ENCODE measurements at regions not wholly inside any gene's neighbourhood (a gene's known extent, or its start where the extent isn't known, plus 50 kb on each side); places are given as distances from the start of the nearest gene placed in this dataset.
"Not testable (repeated sequence)": the region's sequence is repeated elsewhere in the genome, so short reads cannot be mapped to it uniquely, and the experiment has no call there.

DNA sequence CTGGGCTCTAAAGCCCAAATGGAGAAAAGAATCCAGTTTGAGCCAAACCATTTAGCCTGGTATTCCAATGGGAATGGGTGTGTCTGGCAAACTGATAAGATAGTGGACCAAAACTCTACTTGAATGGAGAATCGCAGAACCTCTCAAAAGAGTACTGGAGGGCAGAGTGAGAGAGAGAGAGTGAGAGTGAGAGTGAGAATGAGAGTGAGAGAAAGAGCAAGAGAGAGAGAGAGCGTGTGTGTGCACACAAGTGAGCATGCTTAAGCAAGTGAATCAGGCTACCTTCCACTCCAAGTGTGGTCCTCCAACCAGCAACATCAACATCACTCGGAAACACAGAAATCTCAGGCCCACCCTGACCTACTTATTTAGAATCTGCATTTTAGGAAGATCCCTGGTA lies 58.8 kb downstream of the UQCRFS1 start:
- TF ChIP-seq CTCF (IDR thresholded peaks at IDR 0.05; ENCODE audit: insufficient read depth, low read depth, low read length, missing control alignments) = no peak
- no peak overlapping the region for H3K4me3 ChIP-seq (ENCODE audit: low read length)
- DNase-seq (ENCODE audit: low read depth) = no peak

DNA sequence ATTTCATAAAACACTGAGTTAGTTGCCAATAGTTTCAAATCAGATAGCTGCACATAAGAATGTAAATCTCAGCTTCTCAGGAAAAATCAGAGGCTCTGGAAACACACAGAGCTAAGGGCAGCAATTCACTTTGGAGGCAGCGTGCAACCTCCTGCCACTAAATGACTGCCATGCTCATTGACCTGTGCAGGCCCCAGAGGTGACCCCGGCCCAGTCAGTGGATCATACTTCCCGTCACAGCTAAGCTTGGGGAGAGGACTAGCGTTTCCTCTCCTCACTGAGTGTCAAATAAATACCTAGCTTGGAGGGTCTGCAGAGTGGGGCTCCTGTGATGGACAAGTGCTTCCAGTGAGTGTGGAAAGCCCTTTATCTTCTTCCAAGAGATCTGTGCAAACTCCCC lies 67.2 kb downstream of the UQCRFS1 start:
- no peak for DNase-seq (ENCODE audit: low read depth)
- no peak overlapping the region for H3K4me3 ChIP-seq (ENCODE audit: low read length)
- TF ChIP-seq CTCF (IDR thresholded peaks at IDR 0.05; ENCODE audit: insufficient read depth, low read depth, low read length, missing control alignments) = no peak

DNA sequence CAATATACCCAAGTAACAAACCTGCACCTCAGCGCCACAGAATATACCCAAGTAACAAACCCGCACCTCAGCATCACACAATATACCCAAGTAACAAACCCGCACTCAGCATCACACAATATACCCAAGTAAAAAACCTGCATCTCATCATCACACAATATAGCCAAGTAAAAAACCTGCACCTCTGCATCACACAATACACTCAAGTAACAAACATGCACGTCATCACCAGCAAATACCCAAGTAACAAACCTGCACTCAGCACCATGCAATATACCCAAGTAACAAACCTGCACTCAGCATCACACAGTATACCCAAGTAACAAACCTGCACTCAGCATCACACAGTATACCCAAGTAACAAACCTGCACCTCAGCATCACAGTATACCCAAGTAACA lies 69.8 kb downstream of the UQCRFS1 start:
- TF ChIP-seq CTCF (IDR thresholded peaks at IDR 0.05; ENCODE audit: insufficient read depth, low read depth, low read length, missing control alignments) = no peak
- DNase-seq (ENCODE audit: low read depth) = no peak
- no peak overlapping the region for H3K4me3 ChIP-seq (ENCODE audit: low read length)

- DNase-seq (ENCODE audit: low read depth) = no peak
- no peak for TF ChIP-seq CTCF (IDR thresholded peaks at IDR 0.05; ENCODE audit: insufficient read depth, low read depth, low read length, missing control alignments)
- no peak overlapping the region for H3K4me3 ChIP-seq (ENCODE audit: low read length)
Measured at GRCh38 chr19:29139227-29139626, 73.7 kb downstream of the UQCRFS1 start.

GRCh38 chr19:29138206-29138605 lies 74.7 kb downstream of the UQCRFS1 start:
- not testable (repeated sequence) for H3K4me3 ChIP-seq (ENCODE audit: low read length); DNase-seq (ENCODE audit: low read depth)

GRCh38 chr19:29131456-29131855 lies 81.5 kb downstream of the UQCRFS1 start:
- no peak overlapping the region for H3K4me3 ChIP-seq (ENCODE audit: low read length)
- no peak for TF ChIP-seq CTCF (IDR thresholded peaks at IDR 0.05; ENCODE audit: insufficient read depth, low read depth, low read length, missing control alignments)
- DNase-seq (ENCODE audit: low read depth) = no peak

DNA sequence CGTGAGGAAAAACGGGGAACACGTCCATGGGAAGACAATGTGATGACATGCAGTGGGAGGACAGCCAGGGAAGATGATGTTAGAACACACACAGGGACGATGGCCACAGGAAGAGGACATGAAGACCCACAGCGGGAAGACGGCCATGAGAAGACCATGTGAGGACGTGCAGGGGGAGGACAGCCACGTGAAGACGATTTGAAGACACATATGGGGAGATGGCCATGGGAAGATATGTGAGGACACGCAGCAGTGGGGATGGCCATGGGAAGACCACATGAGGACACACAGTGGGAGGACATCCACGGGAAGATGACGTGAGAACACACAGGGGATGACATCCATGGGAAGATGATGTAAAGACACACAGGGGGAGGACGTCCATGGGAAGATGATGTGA lies 83.8 kb downstream of the UQCRFS1 start:
- H3K4me3 ChIP-seq (ENCODE audit: low read length) = no peak overlapping the region
- TF ChIP-seq CTCF (IDR thresholded peaks at IDR 0.05; ENCODE audit: insufficient read depth, low read depth, low read length, missing control alignments) = no peak
- DNase-seq (ENCODE audit: low read depth) = no peak

GRCh38 chr19:29128203-29128602 lies 84.7 kb downstream of the UQCRFS1 start:
- no peak for DNase-seq (ENCODE audit: low read depth)
- H3K4me3 ChIP-seq (ENCODE audit: low read length) = no peak overlapping the region
- no peak for TF ChIP-seq CTCF (IDR thresholded peaks at IDR 0.05; ENCODE audit: insufficient read depth, low read depth, low read length, missing control alignments)

Measured in epithelial cell of esophagus (primary cell).